GM19240 (cell line): ENCODE measurements at regions not wholly inside any gene's neighbourhood (a gene's known extent, or its start where the extent isn't known, plus 50 kb on each side); places are given as distances from the start of the nearest gene placed in this dataset.
"Not testable (repeated sequence)": the region's sequence is repeated elsewhere in the genome, so short reads cannot be mapped to it uniquely, and the experiment has no call there.

Experiments
- DNase-seq: peaks from one replicate; pipeline ENCODE4 v3.0.0; 2011; ENCODE audit warnings: low spot score; ENCODE audit not compliant: insufficient read length

DNA sequence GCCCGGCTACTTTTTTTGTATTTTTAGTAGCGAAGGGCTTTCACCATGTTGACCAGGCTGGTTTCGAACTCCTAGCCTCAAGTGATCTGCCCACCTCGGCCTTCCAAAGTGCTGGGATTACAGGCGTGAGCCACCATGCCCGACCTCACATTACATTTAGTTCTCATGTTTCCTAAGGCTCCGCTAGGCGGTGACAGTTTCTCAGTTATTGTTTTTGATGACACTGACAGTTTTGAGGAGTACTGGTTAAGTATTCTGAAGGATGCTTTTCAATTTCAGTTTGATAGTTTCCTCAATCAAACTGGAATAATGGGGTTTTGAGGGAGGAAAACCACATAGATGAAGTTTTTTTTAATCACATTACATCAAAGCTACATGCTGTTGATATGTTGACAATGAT lies 1028.5 kb downstream of the CDH8 start:
- DNase-seq = no peak

DNA sequence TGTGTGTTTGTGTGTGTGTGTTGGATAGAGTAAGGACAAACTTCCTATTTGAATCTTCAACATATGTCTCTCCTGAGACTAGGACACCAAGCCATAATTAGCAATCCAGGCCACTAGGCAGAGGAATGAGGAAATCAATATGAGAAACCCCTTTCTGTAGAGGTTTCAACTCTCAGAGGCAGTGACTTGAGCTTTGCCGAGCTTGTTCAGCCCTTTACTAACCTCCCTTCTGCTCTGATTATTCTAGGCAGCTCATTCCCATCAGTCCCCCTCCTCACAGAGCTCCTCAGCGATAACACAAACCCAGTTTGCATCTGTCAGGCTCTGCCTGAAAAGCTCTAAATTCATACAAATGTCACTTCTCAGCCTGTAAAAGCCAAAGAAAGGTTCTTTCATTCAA lies 1030.3 kb downstream of the CDH8 start:
- no peak for DNase-seq

DNA sequence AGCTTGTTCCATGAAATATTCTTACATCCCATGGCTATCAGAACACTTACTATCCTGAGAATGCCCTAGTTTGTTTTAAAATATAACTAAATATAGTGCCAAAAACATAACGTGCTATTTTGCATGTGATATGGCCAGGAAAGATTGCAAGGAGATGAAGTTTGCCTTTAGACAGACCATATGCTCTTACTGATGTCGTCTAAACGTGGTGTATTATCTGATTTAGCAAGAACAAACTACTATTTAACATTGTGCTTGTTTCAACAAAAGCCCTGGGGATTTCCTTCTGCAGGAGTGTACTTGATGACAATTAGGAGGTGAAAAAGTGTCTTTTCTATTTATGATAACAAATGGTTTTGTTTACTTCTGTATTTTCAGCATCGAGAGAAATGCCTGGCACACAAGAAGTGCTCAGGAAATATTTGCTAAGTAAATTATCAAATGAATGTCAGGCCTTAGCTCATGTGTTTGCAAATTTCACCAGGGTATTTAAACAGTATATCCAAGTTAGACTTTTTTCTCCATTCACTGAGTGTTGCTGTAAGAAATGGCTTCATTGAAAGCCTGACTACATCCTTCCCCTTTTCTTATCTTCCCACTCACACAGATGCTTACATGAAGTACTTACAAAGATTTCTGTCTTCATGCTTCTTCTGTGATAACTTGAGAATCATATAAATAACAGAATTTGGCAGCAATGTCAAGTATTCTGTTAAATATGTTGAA lies 1033.6 kb downstream of the CDH8 start:
- DNase-seq = no peak

DNA sequence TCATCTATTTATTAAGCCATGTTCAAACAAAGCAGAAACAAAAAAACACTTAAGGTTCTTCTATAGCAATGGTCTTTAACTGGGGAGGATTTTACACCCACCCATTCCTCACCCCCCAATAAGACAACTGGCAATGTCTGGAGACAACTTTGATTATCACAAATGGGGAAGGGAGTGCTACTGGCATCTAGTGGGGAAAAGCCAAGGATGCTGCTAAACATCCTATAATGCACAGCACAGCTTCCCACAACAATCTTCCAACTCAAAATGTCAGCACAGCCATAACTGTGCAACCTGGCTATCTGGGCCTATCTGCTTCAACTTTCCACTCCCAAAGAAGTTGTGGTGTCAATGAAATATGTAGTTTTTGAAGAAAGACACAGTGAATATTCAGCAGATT lies 1044.4 kb downstream of the CDH8 start:
- DNase-seq = no peak

DNA sequence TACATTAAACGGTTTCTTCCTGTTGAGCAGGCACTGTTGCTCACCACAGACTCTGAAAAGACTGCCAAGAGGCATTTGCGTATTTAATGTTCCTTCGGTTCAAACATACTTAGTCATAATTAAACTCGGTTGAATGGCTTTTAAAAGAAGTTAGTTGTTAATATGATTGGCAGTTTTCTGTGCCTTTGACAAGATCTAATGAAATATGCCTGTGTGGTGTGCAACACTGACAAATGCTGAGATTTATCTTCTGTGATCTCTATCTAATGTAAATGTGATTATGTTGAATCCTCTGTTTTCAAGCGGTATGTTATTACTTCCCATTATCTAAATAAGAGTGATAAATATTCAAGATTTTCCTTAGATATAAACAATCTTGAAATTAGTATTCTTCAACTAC lies 1046.6 kb downstream of the CDH8 start:
- DNase-seq = no peak

DNA sequence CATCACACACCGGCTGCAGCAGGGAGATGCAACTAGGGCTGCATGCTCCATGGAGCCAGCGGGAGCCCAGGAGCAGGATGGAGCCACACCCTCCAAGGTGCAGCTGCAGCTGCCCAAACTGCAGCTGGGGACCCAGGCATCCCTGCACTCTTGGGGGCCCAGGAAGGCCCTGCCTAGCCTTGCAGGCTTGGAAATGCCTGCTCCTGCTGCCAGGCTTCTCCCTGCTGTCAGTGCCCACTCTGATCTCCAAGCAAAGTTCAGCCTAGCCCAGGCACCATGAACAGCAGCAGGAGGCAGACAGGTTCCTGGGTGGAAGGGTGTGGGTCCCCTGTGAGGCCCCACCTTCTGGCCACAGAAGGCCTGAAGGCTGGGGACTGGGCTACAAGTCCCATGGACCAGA lies 1057.1 kb downstream of the CDH8 start:
- DNase-seq = no peak

DNA sequence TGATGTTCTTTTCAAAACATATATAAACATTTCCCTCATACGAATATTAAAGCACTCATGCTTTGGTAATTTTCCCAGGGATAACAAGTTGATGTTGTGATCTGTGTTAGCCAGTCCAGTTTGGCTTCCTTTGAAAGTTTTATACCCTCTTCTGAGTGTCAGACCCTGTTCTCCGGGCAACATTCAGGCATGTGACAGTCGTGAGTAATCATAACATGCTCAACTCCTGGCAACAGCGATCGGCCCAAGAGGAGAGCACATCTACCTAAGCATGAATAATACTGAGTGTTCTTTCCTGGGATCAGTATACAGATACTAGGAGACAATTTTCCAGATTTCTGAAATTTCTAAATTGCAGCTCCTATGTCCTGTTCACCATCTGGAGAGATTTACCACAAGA lies 1086.4 kb downstream of the CDH8 start:
- DNase-seq = no peak

DNA sequence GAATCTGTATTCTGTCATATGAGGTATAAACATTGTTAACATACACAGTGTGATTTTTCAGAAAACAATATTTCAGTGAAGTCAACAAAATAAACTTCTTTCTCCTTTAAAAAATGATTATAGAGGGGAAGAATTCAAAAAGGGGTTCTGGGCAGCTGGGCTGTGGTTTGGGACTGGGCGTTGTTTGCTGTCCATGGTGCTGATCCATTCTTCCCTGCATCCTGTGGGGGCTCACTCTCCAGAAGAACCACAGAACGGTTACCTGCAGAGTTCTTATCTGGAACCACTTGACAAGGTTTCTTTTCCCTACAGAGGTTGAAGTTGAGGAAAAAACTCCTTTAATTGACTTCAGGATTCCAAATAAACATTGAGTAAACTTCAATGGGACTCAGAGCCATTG lies 1091.0 kb downstream of the CDH8 start:
- DNase-seq = no peak

DNA sequence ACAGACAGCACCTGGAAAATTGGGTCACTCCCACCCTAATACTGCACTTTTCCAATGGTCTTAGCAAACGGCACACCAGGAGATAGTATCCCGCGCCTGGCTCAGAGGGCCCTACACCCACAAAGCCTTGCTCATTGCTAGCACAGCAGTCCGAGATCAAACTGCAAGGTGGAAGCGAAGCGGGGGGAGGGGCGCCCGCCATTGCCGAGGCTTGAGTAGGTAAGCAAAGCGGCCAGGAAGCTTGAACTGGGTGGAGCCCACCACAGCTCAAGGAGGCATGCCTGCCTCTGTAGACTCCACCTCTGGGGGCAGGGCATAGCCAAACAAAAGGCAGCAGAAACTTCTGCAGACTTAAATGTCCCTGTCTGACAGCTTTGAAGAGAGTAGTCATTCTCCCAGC lies 1100.0 kb downstream of the CDH8 start:
- not testable (repeated sequence) for DNase-seq

DNA sequence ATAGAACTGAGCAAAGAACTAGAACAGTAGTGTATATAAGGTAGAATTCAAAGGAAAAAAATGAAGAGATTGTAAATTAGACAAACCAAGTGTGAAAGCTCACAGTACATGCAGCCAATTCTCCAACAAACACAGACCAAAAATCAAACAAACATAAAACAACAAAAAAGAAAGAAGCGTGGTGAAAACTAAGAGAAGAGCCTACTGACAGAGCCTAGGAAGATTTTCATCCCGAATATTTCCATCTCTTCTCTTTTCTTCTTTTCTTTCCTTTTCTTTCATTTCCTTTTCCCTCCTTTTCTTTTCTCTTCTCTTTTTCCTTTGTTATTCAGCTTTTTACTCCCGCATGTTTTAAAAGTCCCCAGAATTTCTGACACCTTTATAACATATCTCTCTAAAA lies 1103.6 kb downstream of the CDH8 start:
- DNase-seq = no peak

DNA sequence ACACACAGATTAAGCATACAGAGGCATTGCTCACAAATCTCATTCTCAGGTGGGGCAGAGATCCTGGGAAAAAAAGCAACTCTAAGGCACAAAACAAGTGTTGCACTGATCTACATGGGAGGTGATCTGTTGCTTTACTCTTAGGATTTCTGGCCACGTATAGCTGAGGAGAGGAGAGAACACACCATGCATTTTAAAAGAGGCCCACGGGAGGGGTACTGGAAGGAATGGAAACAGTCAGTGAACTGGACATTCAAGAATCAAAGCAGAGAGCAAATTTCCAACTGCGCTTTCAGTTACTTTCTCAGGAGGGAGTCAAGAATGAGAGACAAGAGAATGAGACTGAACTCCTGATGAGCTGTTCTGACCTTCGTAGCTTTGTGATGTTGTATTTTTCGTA lies 1105.9 kb downstream of the CDH8 start:
- no peak for DNase-seq

DNA sequence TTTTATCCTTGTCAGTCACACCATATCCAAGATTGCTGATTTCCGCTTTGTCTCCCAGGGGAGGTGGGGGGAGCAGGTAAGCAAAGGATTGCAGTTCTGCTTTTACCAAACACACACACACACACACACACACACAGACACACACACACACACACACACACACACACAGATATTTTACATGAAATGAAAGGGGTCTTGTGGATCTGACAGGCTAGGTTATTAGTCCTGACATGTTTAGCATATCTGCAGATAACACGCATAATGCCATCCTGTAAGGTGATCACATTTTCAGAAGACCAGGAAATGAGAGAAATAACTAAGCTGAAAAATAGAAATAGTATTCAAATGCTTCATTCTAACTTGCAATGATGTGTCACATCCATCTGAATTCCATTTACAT lies 1113.3 kb downstream of the CDH8 start:
- DNase-seq = no peak

DNA sequence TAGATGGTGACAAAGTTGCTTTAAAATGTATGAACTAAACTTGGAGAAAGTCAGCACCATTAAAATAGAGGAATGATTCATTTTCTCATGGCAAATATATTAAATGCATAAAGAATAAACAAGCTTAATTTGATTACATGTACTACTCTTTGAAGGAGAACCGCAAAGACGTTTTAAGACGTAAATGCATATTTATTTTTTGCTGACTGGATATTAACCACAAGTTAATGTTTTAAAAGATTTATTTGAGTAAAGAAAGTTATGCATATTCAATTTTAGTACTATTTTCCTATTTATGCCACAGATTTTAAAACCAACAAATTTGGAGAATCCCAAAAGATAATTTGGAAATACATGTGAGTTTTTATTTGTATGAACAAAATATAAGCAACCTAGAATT lies 1121.9 kb downstream of the CDH8 start:
- no peak for DNase-seq

DNA sequence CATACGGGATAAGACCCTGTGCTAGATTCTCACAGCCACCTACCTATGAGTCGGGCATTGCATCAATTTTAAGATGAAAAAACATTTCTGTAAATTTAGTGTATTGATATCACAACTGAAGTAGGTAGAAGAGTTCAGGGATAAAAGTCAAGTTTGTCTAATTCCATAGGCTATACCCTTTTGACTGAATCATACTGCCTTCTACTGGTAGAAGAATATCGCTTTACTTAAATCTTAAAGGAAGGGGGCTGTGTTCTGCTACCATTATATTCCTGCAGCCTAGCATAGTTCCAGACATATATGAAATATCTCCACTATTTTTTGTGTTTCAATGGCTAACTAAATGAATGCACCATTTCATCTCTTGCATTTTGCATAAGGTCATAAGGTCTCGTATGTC lies 1128.6 kb downstream of the CDH8 start:
- no peak for DNase-seq

DNA sequence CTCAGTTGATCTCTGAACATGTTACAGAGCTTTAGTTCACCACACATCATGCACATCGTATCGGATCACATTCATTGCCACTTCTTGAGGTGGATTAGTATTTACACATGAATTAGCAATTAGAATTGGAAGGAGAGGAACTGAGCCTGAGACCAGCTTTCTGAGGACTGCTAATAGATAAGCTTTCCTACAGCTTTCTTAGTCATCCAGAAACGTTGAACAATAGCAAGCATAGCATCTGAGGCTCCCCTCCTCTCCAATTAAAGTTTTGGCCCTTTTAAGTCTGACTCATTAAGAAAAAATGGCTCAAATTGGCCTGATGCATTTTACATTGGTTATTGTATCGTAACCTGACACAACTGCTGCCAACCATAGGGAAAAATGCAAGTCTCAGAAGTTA lies 1130.4 kb downstream of the CDH8 start:
- DNase-seq = no peak

DNA sequence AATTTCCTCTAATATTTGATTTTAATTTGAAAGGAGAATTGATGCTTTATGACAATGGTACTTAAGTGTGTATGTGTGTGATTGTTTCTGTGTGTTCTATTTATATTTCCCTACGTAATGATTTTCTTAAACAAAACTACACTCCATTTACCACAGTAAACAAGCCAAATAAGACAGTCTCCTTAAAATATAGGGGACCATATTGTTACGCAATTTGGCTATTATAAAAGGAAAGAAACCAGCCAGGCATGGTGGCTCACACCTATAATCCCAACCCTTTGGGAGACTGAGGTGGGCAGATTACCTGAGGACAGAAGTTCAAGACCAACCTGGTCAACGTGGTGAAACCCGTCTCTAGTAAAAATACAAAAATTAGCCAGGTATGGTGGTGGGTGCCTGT lies 1134.1 kb downstream of the CDH8 start:
- DNase-seq = no peak

DNA sequence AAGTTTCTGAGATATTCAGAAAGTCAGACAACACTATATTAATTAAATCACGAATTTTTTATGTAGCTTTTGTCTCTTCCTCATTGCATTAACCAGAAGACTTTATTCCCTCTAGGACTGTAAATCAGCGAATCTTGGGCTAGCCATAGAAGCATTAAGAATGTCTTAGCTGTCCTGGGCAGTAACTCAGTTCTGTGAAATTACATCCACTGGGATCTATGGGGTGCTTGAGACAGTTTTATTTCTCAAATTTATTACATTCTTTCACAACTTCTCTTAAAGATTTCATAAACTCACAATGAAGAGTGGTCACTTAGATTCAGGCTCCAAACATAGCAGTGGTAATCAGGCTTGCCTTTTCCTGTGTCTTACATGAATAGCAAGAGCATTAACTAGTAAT lies 1153.4 kb downstream of the CDH8 start:
- no peak for DNase-seq

DNA sequence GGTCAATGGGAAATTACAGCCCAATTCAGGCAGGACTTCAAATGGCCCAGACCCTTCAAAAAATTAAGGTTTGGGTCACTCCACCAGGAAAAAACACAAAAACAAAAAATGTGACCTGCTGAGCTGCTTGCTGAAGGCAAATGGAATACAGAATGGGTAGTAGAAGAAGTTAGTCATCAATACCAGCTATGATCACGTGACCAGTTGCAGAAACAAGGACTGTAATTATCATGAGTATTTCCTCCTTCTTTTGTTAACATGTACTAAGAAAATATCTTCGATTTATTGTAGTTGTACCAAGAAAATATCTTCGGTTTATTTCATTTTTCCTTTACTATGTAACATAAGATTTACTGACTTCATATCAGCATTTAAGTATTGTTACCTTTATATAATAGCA lies 1183.6 kb downstream of the CDH8 start:
- DNase-seq = no peak

DNA sequence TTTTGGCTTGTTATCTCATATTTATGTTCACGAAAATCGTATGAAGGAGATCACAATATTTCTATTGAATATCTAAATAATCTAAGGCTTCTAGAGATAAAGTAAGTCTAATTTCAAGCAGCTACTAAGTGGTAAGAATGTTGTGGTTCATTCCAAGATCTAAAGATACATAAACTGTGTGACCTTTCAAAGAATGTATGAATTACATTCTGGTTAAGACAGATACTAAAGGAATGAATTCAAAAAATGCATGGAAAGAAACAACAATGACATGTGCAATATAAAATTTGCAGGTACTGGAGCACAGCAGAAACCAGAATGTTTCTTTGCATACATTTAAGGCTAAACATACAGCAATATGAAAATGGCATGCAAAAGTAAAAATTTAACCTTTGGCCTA lies 1214.6 kb downstream of the CDH8 start:
- DNase-seq = no peak

DNA sequence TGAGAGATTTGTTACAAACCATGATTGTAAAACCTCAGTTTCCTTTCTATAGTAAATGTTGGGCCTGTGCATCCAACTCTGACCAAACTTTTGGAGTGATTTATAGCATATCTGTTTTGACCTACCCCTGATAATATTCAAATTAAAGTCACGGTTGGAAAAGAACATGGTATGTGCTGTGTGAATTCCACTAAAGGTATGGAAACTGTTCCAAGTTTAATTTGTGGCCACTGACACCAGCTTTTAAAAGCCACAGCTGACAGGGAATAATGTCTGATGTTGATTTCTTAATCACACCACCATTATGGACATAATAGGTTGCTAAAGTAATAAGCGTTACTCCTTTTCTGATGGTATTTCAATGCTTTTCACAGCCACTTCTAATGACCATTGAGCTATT lies 1215.9 kb downstream of the CDH8 start:
- no peak for DNase-seq

DNA sequence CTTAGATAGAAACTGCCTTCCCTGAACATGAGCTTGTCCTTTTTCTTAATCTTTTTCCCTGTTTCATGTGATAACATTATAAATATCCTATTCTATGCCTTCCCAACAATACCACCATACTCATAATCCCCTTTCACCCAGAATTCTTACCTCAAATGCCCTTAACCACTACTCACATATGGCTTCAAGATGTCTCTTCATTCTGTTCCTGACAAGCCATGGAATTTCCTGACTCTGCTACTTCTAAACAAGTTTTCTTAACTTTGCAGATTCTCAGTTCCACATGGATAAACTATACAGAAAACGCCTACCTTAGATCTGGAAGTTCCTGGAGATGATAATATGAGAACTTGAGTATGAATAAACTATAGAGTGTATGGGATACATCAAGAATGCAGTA lies 1217.8 kb downstream of the CDH8 start:
- DNase-seq = no peak

DNA sequence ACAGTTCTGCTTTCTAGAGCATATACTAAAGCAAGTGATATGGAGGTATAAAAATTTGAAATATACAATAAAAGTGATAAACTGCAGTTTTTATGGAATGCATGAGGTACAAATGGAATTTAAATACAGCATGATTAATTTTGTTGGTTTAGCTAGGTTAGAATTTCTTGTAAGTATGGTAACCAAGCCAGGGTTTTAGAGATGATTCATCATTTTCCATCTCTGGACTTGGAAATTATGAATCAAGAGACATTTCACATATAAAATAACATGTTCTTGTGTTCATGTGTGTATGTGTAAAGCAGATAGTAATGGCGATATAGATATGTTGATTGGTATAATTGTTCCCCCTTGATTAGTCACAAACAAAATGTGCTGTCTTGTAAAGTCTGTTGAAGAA lies 1219.8 kb downstream of the CDH8 start:
- DNase-seq = no peak

DNA sequence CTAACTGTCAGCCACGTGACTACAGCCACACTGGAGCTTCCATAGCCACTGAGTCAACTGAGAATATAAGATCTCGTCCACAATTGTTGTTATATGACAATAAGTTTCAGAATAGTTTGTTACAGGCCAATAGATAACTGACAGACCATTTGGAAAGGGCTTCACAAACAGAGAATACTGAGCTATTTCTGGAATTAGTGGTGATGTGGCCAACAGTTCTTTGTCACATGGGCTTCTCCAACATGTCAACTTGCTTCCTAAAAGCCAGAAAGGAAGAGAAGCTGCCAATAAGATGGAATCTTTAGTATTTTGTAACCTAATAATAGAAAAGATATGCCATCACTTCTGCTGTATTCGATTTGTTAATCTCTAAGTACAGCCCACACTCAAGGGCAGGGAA lies 1220.4 kb downstream of the CDH8 start:
- DNase-seq = no peak

DNA sequence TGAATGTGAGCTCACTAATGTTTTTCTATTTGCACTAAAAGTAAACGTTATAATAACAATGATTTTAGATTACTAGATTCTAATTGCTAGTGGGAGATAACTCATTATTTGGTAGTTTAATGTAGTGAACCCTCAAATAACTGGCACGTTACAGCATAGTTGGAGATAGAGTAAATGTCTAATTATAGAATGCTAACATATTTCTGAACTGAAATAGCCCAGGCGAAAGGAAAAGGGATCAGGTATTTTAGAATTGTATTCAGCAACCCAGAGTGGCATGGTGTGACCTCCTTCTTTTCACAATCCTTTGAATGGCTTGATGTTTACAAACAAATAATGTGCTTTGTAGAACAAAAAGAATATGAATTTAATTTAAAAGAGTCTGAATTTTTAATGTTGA lies 1221.2 kb downstream of the CDH8 start:
- no peak for DNase-seq
